ENCODE measurements at regions not wholly inside any gene's neighbourhood (a gene's known extent, or its start where the extent isn't known, plus 50 kb on each side); places are given as distances from the start of the nearest gene placed in this dataset.

- no peak for DNase-seq (ENCODE audit: low spot score)
- 81% methylated on average over 1 of the region's 1 CpG for WGBS (ENCODE audit: low lambda C conversion rate, missing lambda C conversion rate)
- H3K9me2 ChIP-seq (replicated peaks; ENCODE audit: insufficient read depth): no peaks in the 10 kb centered on the region
- no peak overlapping the region for H2AFZ ChIP-seq
- H3K4me1 ChIP-seq (ENCODE audit: insufficient read depth): no peaks in the 10 kb centered on the region
- H3K36me3 ChIP-seq (replicated peaks; ENCODE audit: insufficient read depth, low read depth): no peaks in the 10 kb centered on the region
- H3K79me2 ChIP-seq: no peaks in the 10 kb centered on the region
- no peak overlapping the region for H3K27ac ChIP-seq
- TF ChIP-seq EZH2 (IDR thresholded peaks at IDR 0.05; ENCODE audit: borderline replicate concordance): no peak
- TF ChIP-seq EZH2phosphoT487 (IDR thresholded peaks at IDR 0.05; ENCODE audit: low read depth, severe bottlenecking, unreplicated experiment): no peak
- no peak for TF ChIP-seq CTCF (IDR thresholded peaks at IDR 0.05; ENCODE audit: poor library complexity)
- H3K4me3 ChIP-seq: no peak overlapping the region
- H3K4me2 ChIP-seq: no peak overlapping the region
- no peaks in the 10 kb centered on the region for H3K27me3 ChIP-seq
- H4K20me1 ChIP-seq (ENCODE audit: insufficient read depth, poor library complexity, severe bottlenecking): no peaks in the 10 kb centered on the region
- H3K9me3 ChIP-seq (ENCODE audit: low read depth): peaks cover 4% of the 10 kb centered on the region
Observed at GRCh38 chr11:79699246-79699645, 258.4 kb upstream of the TENM4 start.

GRCh38 chr11:79697905-79698304 is 257.1 kb upstream of the TENM4 start:
- H3K4me2 ChIP-seq: no peak overlapping the region
- peaks cover 4% of the 10 kb centered on the region for H3K9me3 ChIP-seq (ENCODE audit: low read depth)

GRCh38 chr11:79694368-79694767 is 253.5 kb upstream of the TENM4 start:
- no peak overlapping the region for H3K27ac ChIP-seq
- WGBS (ENCODE audit: low lambda C conversion rate, missing lambda C conversion rate): 97% methylated on average over 1 of the region's 1 CpG
- H4K20me1 ChIP-seq (ENCODE audit: insufficient read depth, poor library complexity, severe bottlenecking): no peaks in the 10 kb centered on the region
- no peaks in the 10 kb centered on the region for H3K9me2 ChIP-seq (replicated peaks; ENCODE audit: insufficient read depth)
- no peak overlapping the region for H3K4me3 ChIP-seq
- H3K4me1 ChIP-seq (ENCODE audit: insufficient read depth): no peaks in the 10 kb centered on the region
- DNase-seq (ENCODE audit: low spot score): no peak
- H3K79me2 ChIP-seq: no peaks in the 10 kb centered on the region
- TF ChIP-seq CTCF (IDR thresholded peaks at IDR 0.05; ENCODE audit: poor library complexity): no peak
- no peak for TF ChIP-seq EZH2 (IDR thresholded peaks at IDR 0.05; ENCODE audit: borderline replicate concordance)
- no peak for TF ChIP-seq EZH2phosphoT487 (IDR thresholded peaks at IDR 0.05; ENCODE audit: low read depth, severe bottlenecking, unreplicated experiment)
- H3K36me3 ChIP-seq (replicated peaks; ENCODE audit: insufficient read depth, low read depth): no peaks in the 10 kb centered on the region
- no peaks in the 10 kb centered on the region for H3K9me3 ChIP-seq (ENCODE audit: low read depth)
- no peak overlapping the region for H2AFZ ChIP-seq
- no peaks in the 10 kb centered on the region for H3K27me3 ChIP-seq
- H3K4me2 ChIP-seq: no peak overlapping the region

More at GRCh38 chr11:79697905-79698304, 257.1 kb upstream of the TENM4 start:
- no peak overlapping the region for H2AFZ ChIP-seq
- no peak for DNase-seq (ENCODE audit: low spot score)
- TF ChIP-seq EZH2 (IDR thresholded peaks at IDR 0.05; ENCODE audit: borderline replicate concordance) (no peak), EZH2phosphoT487 (IDR thresholded peaks at IDR 0.05; ENCODE audit: low read depth, severe bottlenecking, unreplicated experiment) (no peak), CTCF (IDR thresholded peaks at IDR 0.05; ENCODE audit: poor library complexity) (no peak)
- no peaks in the 10 kb centered on the region for H4K20me1 ChIP-seq (ENCODE audit: insufficient read depth, poor library complexity, severe bottlenecking)
- no peaks in the 10 kb centered on the region for H3K27me3 ChIP-seq
- no peak overlapping the region for H3K27ac ChIP-seq
- WGBS (ENCODE audit: low lambda C conversion rate, missing lambda C conversion rate): 54% methylated on average over 2 of the region's 2 CpGs
- no peaks in the 10 kb centered on the region for H3K36me3 ChIP-seq (replicated peaks; ENCODE audit: insufficient read depth, low read depth)
- H3K79me2 ChIP-seq: no peaks in the 10 kb centered on the region
- no peaks in the 10 kb centered on the region for H3K4me1 ChIP-seq (ENCODE audit: insufficient read depth)
- no peaks in the 10 kb centered on the region for H3K9me2 ChIP-seq (replicated peaks; ENCODE audit: insufficient read depth)
- no peak overlapping the region for H3K4me3 ChIP-seq

- Histone ChIP-seq H3K4me3 (no peak overlapping the region), H3K9me2 (replicated peaks; ENCODE audit: insufficient read depth) (no peaks in the 10 kb centered on the region), H2AFZ (no peak overlapping the region), H3K27ac (no peak overlapping the region), H4K20me1 (ENCODE audit: insufficient read depth, poor library complexity, severe bottlenecking) (no peaks in the 10 kb centered on the region), H3K4me2 (no peak overlapping the region), H3K79me2 (no peaks in the 10 kb centered on the region), H3K27me3 (no peaks in the 10 kb centered on the region), H3K4me1 (ENCODE audit: insufficient read depth) (no peaks in the 10 kb centered on the region), H3K36me3 (replicated peaks; ENCODE audit: insufficient read depth, low read depth) (no peaks in the 10 kb centered on the region), H3K9me3 (ENCODE audit: low read depth) (no peaks in the 10 kb centered on the region)
- no peak for TF ChIP-seq EZH2 (IDR thresholded peaks at IDR 0.05; ENCODE audit: borderline replicate concordance)
- WGBS (ENCODE audit: low lambda C conversion rate, missing lambda C conversion rate): 81% methylated on average over 2 of the region's 2 CpGs
- DNase-seq (ENCODE audit: low spot score): no peak
Observed at GRCh38 chr11:79691445-79691844, 250.6 kb upstream of the TENM4 start.
